PC-3 (cell line): ENCODE measurements at regions not wholly inside any gene's neighbourhood (a gene's known extent, or its start where the extent isn't known, plus 50 kb on each side); places are given as distances from the start of the nearest gene placed in this dataset.
A peak's percentile ranks its signal among the peaks of the same experiment; 100 is the strongest.

Experiments
- ATAC-seq: fragments of 200-7000 bp; cut with Tn5 transposase; 2 replicates; pipeline ENCODE4 v1.9.1; 2020; ENCODE audit warnings: mild to moderate bottlenecking, moderate library complexity
- BruUV-seq: library from RNA; stranded (reverse); fragments of 400-500 nt; replicated peaks from 2 replicates; lab custom pipeline; 2021; lab: Mats Ljungman, UMichigan
- CTCF ChIA-PET: fragments of 300-600 bp; sonication (Branson Sonifier 250); formaldehyde crosslinking; loops from one replicate; lab custom pipeline; 2022; ENCODE audit warnings: antibody characterized with exemption; lab: Charles Lee
- POLR2A ChIA-PET: fragments of 300-600 bp; sonication (Branson Sonifier 250); formaldehyde crosslinking; loops from one replicate; lab custom pipeline; 2022; ENCODE audit warnings: antibody characterized with exemption; ENCODE audit not compliant: unreplicated experiment; lab: Charles Lee
- DNase-seq: peaks from one replicate; pipeline ENCODE4 v3.0.0-alpha.2; 2015
- H2AFZ ChIP-seq: fragments of 300-600 bp; sonication (generic); 2 replicates; pipeline ENCODE4 v1.6.0; 2016; ENCODE audit warnings: antibody characterized with exemption, low read length
- H3F3A ChIP-seq: fragments of 300-600 bp; sonication (generic); one replicate; pipeline ENCODE4 v1.6.0; 2017; ENCODE audit warnings: antibody characterized with exemption, low read length, control low read depth, mild to moderate bottlenecking; ENCODE audit not compliant: unreplicated experiment
- H3K27ac ChIP-seq: fragments of 300-600 bp; sonication (generic); 2 replicates; pipeline ENCODE4 v1.5.1; 2016; ENCODE audit warnings: mild to moderate bottlenecking, low read length
- H3K27me3 ChIP-seq: fragments of 300-600 bp; sonication (generic); 2 replicates; pipeline ENCODE4 v1.6.1; 2016; ENCODE audit warnings: low read length, mixed read lengths
- H3K36me3 ChIP-seq: fragments of 300-600 bp; sonication (generic); 2 replicates; pipeline ENCODE4 v1.6.1; 2016; ENCODE audit warnings: low read depth, mixed run types, low read length, mixed read lengths
- H3K4me1 ChIP-seq: fragments of 300-600 bp; sonication (generic); 2 replicates; pipeline ENCODE4 v1.5.1; 2016; ENCODE audit warnings: low read length; ENCODE audit not compliant: insufficient read depth
- H3K4me2 ChIP-seq: fragments of 300-600 bp; sonication (generic); 2 replicates; pipeline ENCODE4 v1.6.0; 2016; ENCODE audit warnings: low read length
- H3K4me3 ChIP-seq: fragments of 300-600 bp; sonication (generic); 2 replicates; pipeline ENCODE4 v1.5.1; 2016; ENCODE audit warnings: mild to moderate bottlenecking, low read length, mixed read lengths
- H3K79me2 ChIP-seq: fragments of 300-600 bp; sonication (generic); 2 replicates; pipeline ENCODE4 v1.6.1; 2017; ENCODE audit warnings: low read length, mixed read lengths
- H3K9ac ChIP-seq: fragments of 300-600 bp; sonication (generic); 2 replicates; pipeline ENCODE4 v1.6.0; 2016; ENCODE audit warnings: mild to moderate bottlenecking, low read length
- H3K9me2 ChIP-seq: fragments of 300-600 bp; sonication (generic); replicated peaks from 2 replicates; pipeline ENCODE4 v1.6.1; 2016; ENCODE audit warnings: mixed run types, low read length, mixed read lengths
- H3K9me3 ChIP-seq: fragments of 300-600 bp; sonication (generic); 2 replicates; pipeline ENCODE4 v1.6.1; 2016; ENCODE audit warnings: low read length, mixed read lengths
- H4K20me1 ChIP-seq: fragments of 300-600 bp; sonication (generic); 2 replicates; pipeline ENCODE4 v1.6.1; 2016; ENCODE audit warnings: low read length, mixed read lengths
- EZH2 ChIP-seq: fragments of 300-600 bp; sonication (generic); IDR thresholded peaks from one replicate; pipeline ENCODE4 v1.6.1; 2017; ENCODE audit warnings: antibody characterized with exemption, mild to moderate bottlenecking, low read length; ENCODE audit not compliant: unreplicated experiment
- EZH2phosphoT487 ChIP-seq: fragments of 300-600 bp; sonication (generic); IDR thresholded peaks from 2 replicates; pipeline ENCODE4 v1.6.1; 2018; ENCODE audit warnings: mild to moderate bottlenecking, antibody characterized with exemption, low read length, borderline replicate concordance
- intact Hi-C: fragments of 100-400 bp; cut with micrococcal nuclease; formaldehyde crosslinking; loops from 2 replicates; pipeline ENCODE4 v1.9.0; 2023
- TF ChIP-seq, protein P1 (sequence below): fragments of 300-600 bp; sonication (generic); conservative IDR thresholded peaks from 2 replicates; pipeline ENCODE4 v1.5.1; 2017; ENCODE audit warnings: antibody characterized with exemption, low read depth, mild to moderate bottlenecking, low read length

DNA sequence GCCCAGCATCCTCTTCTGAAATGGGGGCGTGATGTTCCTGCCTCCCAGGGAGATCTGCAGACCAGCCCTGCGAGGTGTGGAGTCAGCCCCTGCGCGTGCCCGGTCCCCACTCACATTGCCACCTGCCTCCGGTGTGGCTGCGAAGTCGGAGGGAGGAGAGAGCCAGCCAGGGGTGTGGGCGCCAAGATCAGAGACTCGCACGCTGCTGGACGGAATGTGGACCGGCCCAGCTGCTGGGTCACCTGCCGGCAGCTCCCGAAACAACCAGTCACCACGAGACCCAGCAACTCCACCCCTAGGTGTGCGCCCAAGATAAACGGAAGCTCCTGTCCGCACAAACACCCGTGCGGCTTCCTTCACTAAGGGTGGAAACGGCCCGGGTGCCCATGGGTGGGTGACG, 51.1 kb upstream of the EGFL7 start:
- Histone ChIP-seq H3K27ac (no peak overlapping the region), H3K9ac (no peak overlapping the region), H3K4me2 (no peak overlapping the region), H3K27me3 (no peaks in the 10 kb centered on the region), H3K4me1 (no peaks in the 10 kb centered on the region), H4K20me1 (no peaks in the 10 kb centered on the region), H3K36me3 (no peaks in the 10 kb centered on the region), H3K9me3 (no peaks in the 10 kb centered on the region), H3K79me2 (no peaks in the 10 kb centered on the region), H2AFZ (no peak overlapping the region), H3K4me3 (no peak overlapping the region), H3F3A (no peaks in the 10 kb centered on the region), H3K9me2 (no peaks in the 10 kb centered on the region)
- DNase-seq = no peak
- TF ChIP-seq EZH2phosphoT487 = no peak
- TF ChIP-seq EZH2 = no peak
- TF ChIP-seq, protein P1, sequence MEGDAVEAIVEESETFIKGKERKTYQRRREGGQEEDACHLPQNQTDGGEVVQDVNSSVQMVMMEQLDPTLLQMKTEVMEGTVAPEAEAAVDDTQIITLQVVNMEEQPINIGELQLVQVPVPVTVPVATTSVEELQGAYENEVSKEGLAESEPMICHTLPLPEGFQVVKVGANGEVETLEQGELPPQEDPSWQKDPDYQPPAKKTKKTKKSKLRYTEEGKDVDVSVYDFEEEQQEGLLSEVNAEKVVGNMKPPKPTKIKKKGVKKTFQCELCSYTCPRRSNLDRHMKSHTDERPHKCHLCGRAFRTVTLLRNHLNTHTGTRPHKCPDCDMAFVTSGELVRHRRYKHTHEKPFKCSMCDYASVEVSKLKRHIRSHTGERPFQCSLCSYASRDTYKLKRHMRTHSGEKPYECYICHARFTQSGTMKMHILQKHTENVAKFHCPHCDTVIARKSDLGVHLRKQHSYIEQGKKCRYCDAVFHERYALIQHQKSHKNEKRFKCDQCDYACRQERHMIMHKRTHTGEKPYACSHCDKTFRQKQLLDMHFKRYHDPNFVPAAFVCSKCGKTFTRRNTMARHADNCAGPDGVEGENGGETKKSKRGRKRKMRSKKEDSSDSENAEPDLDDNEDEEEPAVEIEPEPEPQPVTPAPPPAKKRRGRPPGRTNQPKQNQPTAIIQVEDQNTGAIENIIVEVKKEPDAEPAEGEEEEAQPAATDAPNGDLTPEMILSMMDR = no peak
- ChIA-PET CTCF (no interaction called here), POLR2A (interaction anchor here (0.5 kb wide), 1 partner anchor 257 kb away, joined by 3 read pairs; no protein-coding TSS in a partner anchor)
- peak; percentile 46; the same call in 1 of the 2 replicates for ATAC-seq
- no TSS peak for BruUV-seq
- intact Hi-C loops = no loop called here

DNA sequence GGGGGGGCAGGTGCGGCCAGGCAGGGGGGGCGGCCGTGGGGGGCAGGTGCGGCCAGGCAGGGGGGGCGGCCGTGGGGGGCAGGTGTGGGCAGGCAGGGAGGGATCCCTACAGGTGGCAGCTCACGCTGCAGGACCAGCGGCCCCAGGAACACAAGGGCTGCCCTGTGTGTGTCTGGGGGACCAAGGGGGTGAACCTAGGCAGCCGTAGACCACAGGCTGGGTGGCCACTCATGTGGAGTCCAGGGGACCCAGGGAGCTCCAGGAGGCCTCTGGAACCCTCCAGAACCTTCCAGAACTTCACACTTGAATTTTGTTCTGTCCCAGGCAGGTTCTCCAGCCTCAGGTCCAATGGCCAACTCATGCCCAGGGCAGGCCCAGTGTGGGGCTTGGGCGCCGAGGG, 51.6 kb upstream of the EGFL7 start:
- no peak overlapping the region for H3K27ac ChIP-seq
- BruUV-seq = no TSS peak
- ChIA-PET CTCF (no interaction called here), POLR2A (interaction anchor here (0.5 kb wide), 1 partner anchor 257 kb away, joined by 3 read pairs; no protein-coding TSS in a partner anchor)
- no peak overlapping the region for H3K9ac ChIP-seq
- intact Hi-C loops = no loop called here
- no peaks in the 10 kb centered on the region for H3K9me3 ChIP-seq
- ATAC-seq = no peak
- no peak overlapping the region for H2AFZ ChIP-seq
- no peaks in the 10 kb centered on the region for H4K20me1 ChIP-seq
- no peak for DNase-seq
- H3K27me3 ChIP-seq = no peaks in the 10 kb centered on the region
- no peak overlapping the region for H3K4me3 ChIP-seq
- H3F3A ChIP-seq = no peaks in the 10 kb centered on the region
- H3K4me2 ChIP-seq = no peak overlapping the region
- TF ChIP-seq EZH2 (no peak), EZH2phosphoT487 (no peak)
- H3K36me3 ChIP-seq = no peaks in the 10 kb centered on the region
- H3K79me2 ChIP-seq = no peaks in the 10 kb centered on the region
- H3K4me1 ChIP-seq = no peaks in the 10 kb centered on the region
- no peaks in the 10 kb centered on the region for H3K9me2 ChIP-seq

DNA sequence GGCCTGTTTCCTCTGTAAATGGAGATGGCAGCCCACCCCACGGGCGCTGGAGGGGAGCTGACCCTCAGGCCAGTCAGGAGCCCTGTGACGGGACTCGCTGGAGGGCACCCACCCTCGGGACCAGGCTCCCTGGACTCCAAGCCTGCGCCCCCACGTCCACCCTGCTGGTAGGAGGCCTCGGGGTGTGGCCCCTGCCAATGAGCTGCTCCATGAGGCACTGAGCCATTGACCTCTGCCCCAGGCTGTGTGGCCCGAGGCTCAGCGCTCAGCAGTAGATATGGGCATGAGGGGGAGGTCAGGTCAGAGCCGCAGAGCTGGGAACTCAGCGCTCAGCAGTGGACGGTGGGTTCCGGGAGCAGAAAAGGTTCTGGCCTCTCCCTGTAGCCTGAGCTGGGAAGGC, 52.3 kb upstream of the EGFL7 start:
- Histone ChIP-seq H4K20me1 (no peaks in the 10 kb centered on the region), H3K9ac (no peak overlapping the region), H3K27me3 (no peaks in the 10 kb centered on the region), H3K4me2 (no peak overlapping the region), H3K9me3 (no peaks in the 10 kb centered on the region), H3K4me1 (no peaks in the 10 kb centered on the region), H3K36me3 (no peaks in the 10 kb centered on the region), H3K79me2 (no peaks in the 10 kb centered on the region), H3F3A (no peaks in the 10 kb centered on the region), H3K27ac (no peak overlapping the region), H3K9me2 (no peaks in the 10 kb centered on the region), H3K4me3 (no peak overlapping the region), H2AFZ (no peak overlapping the region)
- intact Hi-C loops = no loop called here
- BruUV-seq = no TSS peak
- DNase-seq = no peak
- POLR2A ChIA-PET = no interaction called here
- no peak for ATAC-seq
- no peak for TF ChIP-seq EZH2phosphoT487
- TF ChIP-seq EZH2 = no peak
- TF ChIP-seq, protein P1 = no peak
- CTCF ChIA-PET = no interaction called here
